ENCODE measurements at regions not wholly inside any gene's neighbourhood (a gene's known extent, or its start where the extent isn't known, plus 50 kb on each side); places are given as distances from the start of the nearest gene placed in this dataset.

DNA sequence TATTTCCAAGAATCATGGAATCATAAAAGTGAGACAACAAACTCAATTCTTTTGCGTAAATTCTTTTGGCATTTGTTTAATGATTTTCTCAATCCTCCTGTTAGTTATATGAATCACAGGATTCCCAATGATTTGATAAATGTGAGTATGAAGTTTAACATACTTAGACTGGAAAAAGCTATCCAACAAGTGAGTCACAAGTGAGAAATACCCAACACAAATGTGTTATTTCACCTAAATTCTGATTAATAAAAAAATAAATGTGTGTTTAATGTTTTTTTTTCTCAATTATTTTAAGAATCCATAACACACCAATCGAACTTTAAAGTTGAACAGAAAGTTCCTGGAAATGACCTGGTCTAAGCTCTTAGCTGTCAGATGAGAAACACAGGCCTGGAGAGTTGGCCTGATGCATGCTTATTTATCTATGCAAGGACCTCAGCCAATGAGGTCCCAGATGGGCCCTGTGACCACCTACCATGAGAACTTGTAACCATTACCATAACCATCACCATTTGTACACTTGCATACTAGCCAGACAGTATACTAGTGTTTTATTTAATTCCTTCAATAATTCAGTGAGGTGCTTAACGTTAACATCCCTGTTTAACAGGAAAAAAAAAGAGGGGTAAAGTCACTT lies 386.7 kb downstream of the SPRY1 start:
- TF ChIP-seq CTCF (IDR thresholded peaks at IDR 0.05) (no peak), EP300 (IDR thresholded peaks at IDR 0.05) (no peak)

Data from suprapubic skin (tissue), 3 donors.